COR-L47 (cell line): ENCODE measurements at regions not wholly inside any gene's neighbourhood (a gene's known extent, or its start where the extent isn't known, plus 50 kb on each side); places are given as distances from the start of the nearest gene placed in this dataset.
A peak's percentile ranks its signal among the peaks of the same experiment; 100 is the strongest.

Experiments used
- DNase-seq: peaks from one replicate; lab custom pipeline; 2025; lab: John Stamatoyannopoulos, UW

DNA sequence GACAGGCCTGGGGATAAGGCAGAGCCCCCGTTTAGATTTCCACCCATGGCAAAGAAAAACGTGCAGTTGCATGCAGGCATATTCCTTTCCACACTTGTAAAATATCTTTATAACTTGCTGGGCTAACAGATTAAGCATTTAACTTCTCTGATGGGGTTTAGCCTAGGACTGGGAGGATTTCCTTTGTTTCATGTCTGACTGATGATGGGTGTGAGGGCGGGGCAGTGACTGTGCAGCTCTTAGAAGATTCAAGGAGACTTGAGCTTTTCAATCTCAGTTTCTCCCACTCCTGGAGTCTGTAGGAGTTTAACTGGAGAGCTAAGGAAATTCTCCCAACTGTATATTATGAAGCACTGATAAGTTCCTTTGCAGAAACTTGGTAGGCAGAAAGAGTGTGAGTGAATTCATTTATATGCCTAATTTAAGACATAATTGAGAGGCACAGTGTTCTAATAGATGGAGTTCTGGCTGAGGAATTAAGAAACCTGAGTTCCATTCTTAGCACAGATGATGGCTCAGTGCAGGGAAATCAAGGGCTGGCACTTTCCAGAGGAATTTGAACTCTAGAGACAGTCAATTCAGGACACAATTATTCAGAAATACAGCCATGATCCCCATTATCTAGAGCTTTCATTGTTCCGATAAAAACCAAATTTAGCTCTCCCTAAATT, 214.6 kb upstream of the CNR1 start:
- DNase-seq: no peak

GRCh38 chr6:88380083-88380482, 213.9 kb upstream of the CNR1 start:
- DNase-seq: no peak

DNA sequence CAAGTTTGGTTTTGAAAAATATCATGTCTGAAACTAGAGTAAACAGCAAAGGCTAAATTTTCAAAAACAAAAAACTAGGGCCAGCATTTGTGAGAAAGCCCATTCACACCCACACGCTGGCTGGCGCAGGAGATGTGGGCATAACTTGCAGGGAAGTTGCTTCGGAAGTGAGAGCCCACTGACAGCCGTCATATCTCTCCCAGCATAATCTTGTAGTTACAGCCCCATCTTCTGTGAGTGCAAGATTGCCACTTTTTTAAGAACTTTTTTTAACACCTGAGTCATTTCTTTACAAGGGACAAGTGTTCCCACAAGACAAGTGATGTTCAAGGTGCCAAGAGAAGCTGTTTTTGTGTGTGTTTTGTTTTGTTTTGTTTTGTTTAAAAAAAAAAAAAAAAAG, 212.5 kb upstream of the CNR1 start:
- DNase-seq: no peak

- no peak for DNase-seq
These were observed 211.9 kb upstream of the CNR1 start for GRCh38 chr6:88377976-88378568.

GRCh38 chr6:88376768-88377387, 210.7 kb upstream of the CNR1 start:
- DNase-seq: no peak

DNA sequence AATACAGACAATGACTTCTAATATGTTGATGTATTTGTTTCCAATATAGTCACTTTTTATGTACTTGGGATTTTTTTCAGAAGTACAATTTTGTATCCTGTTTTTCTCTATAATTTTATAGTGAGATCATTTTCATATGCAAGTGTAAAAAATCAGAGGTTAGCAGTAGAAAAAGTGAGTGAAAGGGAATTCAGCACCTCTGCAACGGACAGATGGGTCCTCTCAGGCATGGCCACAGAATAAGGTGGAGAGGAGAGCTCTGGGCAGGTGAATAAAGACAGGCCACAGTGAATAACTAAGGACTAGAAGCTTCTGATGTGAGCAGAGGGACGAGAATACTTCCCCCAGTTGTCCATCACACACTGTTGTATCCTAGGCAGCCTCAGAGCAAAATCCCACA, 210.1 kb upstream of the CNR1 start:
- DNase-seq: no peak

GRCh38 chr6:88374553-88374952, 208.4 kb upstream of the CNR1 start:
- DNase-seq: peak; percentile 87

GRCh38 chr6:88371480-88371879, 205.3 kb upstream of the CNR1 start:
- no peak for DNase-seq

- no peak for DNase-seq
These were observed 204.1 kb upstream of the CNR1 start for GRCh38 chr6:88370127-88370710.

- DNase-seq: no peak
These were observed 203.1 kb upstream of the CNR1 start for GRCh38 chr6:88369262-88369661.

- no peak for DNase-seq
These were observed 202.1 kb upstream of the CNR1 start for GRCh38 chr6:88368071-88368787.

DNA sequence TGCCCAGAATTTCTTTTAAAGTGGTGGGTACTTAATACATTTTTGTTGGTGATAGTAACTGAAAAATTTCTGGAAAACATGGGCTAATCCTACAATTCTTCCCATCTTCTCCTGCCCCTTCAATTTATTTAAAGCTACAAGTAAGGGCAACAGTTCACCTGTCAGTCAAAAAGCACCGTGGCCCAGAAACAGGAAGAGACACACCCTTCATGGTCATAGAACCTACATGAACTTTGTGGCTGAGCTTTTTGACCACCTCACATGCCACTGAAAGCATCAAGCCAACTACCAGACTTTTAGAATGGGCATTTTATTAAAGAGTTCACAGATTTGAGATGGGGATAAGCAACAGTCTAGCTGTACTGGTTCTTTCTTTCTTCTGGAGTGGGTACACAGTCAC, 201.1 kb upstream of the CNR1 start:
- DNase-seq: no peak

- no peak for DNase-seq
These were observed 200.5 kb upstream of the CNR1 start for GRCh38 chr6:88366672-88367071.

- no peak for DNase-seq
These were observed 199.5 kb upstream of the CNR1 start for GRCh38 chr6:88365656-88366055.

DNA sequence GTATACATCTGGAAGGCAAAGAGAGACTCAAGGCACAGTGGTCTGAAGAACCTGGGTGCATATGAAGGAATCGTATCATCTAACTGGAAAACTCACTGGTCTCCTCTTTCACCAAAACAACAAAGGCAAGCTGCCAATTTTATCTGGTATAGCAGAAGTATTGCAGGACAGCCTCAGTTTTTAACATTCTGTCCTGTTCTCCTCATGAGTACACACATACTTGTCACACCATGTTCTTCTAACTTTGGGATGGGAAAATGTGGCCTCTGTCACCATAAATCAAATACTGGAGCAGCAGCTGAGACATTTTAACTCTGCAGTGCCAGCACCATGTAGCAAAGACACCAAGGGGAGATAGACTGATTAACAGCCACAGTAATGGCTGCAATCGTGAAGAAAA, 199.1 kb upstream of the CNR1 start:
- no peak for DNase-seq

DNA sequence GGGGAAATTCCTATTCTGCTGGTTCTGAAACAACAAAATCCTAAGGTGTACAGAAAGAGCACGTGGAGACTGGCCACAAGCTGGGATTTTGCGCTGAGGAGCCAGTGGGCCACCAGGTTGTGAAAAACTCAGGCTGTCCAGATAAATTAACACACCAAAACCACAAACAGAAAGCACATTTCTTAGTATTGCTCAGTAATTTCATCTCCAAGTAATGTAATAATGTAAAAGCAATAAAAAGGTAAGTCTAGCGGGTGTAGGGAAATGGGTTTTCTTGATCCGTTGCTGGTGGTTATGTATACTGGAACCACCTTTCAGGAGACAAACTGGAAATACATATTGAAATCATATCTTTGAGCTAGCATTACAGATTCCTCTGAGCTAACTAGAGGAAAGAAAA, 195.6 kb upstream of the CNR1 start:
- no peak for DNase-seq

DNA sequence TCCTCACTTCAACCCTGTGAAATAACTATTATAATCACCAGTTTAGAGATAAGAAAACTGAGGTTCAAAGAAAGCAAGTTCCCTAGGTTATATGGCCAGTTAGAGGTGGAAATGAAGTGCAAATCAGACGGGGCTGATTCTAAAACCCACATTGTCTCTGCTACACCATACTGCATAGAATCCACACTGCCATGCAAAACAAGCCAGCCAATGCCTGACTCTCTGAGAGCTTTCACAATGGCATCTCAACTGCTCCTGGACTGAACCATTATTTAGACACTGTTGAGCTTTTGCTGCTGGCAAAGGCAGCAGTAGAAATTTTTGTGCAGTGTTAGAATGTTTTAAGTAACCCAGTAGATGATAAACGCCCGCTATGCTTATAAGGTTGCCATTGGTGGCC, 195.2 kb upstream of the CNR1 start:
- no peak for DNase-seq

- DNase-seq: no peak
These were observed 194.2 kb upstream of the CNR1 start for GRCh38 chr6:88360203-88360797.

- DNase-seq: no peak
These were observed 193.5 kb upstream of the CNR1 start for GRCh38 chr6:88359530-88360202.

DNA sequence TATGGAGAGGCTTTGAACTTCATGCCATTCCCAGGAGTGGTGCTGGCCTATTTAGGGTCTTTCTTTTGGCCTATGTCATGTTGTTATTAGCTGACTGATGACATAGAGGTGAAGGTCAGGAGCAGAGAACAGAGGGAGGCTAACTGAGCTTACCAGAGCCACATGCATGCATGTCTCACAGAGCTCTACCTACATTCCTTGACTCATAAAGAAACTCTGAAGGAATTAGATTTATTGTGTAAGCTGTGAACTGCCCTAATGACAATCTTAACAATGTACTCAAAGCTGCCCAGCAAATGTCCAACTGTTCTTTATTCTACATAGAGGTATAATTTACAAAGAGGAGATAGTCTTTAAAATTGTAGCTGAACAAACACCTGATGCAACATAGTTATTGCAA, 192.7 kb upstream of the CNR1 start:
- no peak for DNase-seq

DNA sequence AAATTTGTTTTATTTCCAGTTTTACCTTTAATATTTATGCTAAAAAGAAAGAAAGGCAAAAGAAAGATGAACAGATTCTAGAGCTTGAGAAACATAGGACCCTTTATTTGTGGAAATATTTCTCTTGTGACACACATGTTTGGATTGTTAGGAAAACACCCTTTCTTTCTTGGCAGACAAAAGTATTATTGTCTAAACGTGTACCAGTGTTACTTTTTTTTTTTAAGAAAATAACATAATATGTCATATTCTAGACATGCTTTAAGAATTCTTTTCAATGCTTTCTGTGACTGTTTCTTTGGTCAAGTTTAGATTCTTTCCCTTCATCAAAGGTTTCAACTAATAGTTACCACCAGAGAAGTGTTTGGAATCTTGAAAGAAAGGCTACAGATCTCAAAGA, 183.4 kb upstream of the CNR1 start:
- DNase-seq: no peak

DNA sequence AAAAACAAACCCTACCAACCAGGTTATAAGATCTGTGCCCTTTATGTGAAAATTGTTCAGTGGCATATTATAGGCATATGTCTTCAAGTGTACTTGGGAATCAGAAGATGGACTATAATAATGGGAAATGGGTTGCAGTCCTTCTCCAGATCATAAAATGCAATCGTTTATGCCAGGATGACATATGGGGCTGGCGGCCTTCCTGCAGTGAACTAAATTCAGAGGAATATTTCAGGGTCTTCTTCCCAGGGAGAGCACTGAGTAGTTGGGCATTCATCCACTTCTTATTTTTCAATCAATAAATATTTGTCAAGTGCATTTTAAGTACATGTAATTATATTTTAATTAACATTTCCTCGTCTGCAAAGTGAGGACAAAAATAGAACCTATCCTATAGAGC, 176.2 kb upstream of the CNR1 start:
- DNase-seq: no peak
